NAMALWA (cell line): ENCODE measurements at regions not wholly inside any gene's neighbourhood (a gene's known extent, or its start where the extent isn't known, plus 50 kb on each side); places are given as distances from the start of the nearest gene placed in this dataset.
"Not testable (repeated sequence)": the region's sequence is repeated elsewhere in the genome, so short reads cannot be mapped to it uniquely, and the experiment has no call there.

Experiments used
- DNase-seq: peaks from one replicate; pipeline ENCODE4 v3.0.0-alpha.2; 2015; ENCODE audit warnings: low spot score

DNA sequence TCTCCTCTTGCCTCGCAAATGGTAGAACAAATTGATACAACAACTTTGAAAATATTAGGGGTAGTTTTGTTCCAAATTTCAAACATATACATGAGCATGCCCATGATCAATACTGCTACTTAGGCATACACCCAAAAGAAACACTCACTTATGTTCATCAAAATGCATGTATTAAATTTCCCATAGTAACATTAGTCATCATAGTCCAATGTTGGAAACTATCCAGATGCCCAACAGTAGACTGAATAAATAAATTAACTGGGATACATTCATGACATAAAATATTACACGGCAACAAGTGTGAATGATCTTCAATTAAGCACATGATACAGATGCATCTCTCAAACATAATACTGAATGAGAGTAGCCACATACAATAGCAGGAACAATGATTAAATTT lies 391.6 kb downstream of the CDH11 start:
- DNase-seq: no peak

DNA sequence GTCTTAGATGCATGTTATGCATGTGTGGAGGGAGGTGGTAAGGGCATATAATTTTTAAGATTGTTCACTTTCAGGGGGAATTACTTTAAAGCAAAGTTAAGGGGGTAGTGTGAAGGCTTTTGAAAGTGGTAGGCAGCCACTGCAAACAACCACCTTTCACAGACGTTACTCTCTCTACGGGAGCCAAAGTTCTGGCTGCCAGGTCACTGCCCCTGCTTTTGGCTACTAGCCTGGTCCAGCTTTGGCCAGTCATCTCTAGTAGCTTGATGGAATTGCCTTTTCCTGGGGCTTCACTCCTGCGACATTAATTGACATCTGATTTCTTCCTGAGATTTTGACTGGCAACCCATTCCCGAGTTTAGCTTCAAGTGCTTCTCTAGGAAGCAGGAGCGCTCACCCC lies 397.5 kb downstream of the CDH11 start:
- DNase-seq: no peak

DNA sequence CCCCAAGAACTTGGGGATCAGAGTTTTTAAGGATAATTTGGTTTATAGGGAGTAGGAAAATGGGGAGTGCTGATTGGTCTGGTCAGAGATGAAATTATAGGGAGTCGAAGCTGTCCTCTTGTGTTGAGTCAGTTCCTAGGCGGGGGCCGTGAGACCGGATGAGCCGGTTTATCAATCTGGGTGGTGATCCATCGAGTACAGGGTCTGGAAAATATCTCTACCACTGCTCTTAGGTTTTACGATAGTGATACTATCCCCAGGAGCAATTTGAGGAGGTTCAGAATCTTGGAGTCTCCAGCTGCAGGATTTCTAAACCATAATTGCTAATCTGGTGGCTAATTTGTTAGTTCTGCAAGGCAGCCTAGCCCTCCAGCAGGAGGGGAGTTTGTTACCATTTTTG lies 403.4 kb downstream of the CDH11 start:
- DNase-seq: no peak

DNA sequence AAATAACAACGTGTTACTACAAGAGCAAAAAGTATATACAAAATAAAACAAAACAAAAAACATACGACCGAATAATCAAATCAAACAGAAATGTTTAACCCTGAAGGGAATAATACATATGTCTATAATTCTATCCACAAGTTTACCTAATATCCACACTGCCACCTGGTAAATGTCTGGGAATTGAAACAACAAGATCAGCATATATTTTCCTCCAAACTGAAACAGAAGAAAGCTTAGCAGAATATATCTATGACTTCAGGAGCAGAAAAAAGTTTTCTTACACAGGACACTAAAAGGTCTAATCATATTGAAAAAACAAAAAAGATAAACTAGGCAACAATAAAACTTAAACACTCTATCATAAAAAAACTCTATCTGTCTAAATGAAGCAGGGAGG lies 404.0 kb downstream of the CDH11 start:
- no peak for DNase-seq

DNA sequence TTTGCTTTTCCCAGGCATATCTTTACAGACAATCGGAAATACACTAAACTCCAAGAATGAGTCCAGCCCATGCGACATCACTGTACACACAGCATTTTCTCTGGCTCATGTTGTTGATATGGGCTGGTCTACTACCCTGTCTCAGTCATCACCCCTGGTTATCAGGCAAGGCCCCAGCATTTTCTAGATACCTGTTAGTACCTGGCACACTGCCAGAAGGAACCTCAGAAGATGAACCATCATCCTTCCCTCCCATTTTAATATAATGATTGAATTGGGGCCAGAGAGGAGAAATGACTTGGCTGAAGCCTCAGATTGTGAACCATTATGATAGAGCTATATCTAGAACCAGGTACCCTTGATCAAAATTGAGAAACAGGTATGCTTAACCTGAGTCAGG lies 406.2 kb downstream of the CDH11 start:
- DNase-seq: no peak

DNA sequence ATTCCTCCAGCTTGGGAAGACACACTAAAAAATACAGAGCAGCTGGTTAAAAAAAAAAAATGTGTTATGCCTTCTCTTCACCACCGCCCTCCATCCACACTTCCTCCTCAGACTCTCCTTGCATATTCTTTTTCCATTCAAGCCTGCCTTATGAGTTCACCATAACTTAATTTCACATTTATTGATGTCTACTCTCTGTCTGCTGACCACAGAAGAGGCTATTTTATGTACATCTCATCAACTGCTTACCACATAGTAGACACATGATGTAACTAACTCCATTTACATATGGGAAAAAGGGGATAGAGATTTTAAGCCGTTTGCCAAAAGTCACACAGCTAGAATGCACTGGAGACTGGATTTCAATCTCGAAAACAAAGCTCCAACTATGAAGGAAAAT lies 409.8 kb downstream of the CDH11 start:
- DNase-seq: no peak

DNA sequence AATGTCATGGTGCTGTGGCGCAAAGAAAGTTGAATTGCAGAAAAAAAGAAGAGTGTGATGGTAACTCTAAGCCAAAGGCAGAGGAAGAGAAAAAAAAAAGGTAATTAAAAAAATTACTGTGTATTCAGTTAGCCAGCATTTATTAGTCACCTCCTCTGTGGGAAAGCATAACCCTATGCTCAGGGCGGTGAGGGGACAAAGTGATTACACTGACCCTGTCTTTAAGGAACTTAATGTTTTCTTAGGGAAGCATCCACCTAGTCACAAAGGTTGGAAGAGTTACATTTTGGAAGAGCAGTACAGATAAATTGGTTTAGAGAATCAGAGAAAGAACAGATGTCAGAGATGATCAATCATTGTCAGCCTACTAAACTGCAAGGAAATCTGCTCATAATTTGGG lies 410.3 kb downstream of the CDH11 start:
- DNase-seq: no peak

DNA sequence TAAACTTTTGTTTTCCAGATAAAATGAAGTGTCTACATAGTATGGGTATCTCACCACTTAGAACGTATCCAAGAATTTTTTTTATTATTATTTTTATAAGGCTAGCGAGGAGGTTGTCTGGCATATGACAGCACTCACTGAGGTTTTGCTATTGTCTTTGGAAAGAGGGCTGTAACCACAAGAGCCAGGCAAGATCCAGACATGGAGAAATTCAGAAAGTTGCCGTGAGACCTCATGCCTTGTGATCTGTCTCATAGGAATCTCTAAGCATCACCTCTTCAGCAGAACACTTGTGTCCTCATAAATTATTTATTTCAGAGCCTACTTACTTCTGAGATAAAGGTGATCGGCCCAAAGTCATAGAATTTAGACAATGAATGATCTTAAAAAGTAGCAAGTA lies 410.8 kb downstream of the CDH11 start:
- DNase-seq: no peak

DNA sequence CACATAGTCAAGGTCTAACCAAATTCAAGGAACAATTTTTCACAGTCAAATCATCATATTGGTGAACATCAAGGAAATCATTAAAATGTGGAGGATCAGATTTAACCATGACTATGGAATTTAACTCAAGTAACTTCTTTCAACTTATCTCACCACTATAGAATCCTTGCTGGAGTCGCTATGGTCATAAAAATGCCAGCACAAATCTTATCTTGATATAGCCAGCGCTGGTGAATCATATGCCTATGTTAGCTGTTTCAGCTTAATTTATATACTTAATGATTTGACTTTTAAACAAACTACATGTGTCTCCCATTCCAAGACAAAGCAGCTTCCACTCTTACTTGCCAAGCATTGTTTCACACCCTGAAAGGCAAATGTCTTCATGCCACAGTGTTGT lies 416.4 kb downstream of the CDH11 start:
- no peak for DNase-seq

DNA sequence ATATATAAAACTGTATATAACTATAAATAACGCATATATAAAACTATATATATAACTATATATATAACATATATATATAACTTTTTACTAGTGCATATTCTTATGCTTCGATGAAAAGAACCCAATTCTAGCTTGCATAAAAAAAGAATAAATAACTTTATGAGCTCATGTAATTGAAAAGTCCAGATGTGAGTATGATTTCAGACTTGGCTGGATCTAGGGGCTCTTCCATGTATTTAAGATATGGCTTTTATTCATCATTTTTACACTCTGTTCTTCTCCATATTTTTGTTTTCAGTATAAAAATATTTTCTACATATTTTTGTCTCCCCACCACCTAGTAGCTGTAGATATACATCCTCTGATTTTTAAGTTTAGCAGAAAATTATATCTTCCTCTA lies 417.5 kb downstream of the CDH11 start:
- no peak for DNase-seq

DNA sequence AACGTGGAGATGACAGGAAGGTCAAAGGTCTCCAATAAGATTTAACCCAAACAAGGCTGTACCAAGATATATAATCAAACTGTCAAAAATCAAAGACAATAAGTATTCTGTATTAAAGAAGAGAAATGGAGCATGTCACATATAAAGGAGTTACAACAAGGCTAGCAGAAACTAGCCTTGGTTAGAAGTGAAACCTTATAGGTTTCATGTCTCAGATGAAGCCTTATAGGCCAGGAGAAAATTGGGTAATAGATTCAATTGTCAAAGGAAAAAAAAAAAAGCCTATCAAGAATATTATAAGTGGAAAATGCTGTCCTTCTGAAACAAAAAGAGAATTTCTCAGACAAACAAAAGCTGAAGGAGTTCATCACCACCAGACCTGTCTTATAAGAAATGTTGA lies 419.4 kb downstream of the CDH11 start:
- DNase-seq: no peak

DNA sequence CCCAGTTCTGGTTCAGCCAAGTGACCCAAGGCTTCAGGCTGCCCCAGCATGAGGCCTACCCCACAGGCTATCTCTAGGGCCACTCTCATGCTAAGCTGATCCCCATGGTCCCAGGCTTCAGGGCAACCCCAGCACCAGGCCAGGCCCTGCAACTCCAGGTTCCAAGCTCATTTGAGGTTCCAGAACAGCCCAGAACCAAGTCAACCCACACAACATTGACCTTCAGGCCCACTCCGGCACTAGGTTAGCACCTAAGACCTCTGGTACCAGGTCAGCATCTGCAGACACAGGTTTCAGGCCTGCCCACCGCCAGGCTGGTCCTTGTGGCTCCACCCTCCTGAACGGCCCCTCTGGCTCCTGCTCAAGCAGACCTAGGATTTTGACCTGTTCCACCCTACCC lies 421.2 kb downstream of the CDH11 start:
- no peak for DNase-seq

DNA sequence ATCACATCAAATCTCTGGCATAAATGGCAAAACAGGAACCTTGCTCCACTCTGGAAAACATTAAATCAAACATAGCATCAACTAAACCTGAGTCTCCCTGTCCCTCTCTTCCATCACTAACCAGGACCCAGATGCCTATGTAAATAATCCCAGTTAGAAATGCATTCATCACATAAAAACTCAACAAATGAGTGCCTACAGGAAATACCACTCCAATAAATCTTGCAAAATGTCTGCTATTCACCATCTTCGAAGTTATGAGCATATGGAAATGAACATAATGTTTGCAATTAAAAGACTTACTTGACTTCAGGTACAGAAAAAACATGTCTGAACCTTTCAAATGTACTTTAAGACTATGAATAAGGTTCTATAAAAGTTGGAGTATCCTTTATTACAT lies 425.0 kb downstream of the CDH11 start:
- DNase-seq: no peak

DNA sequence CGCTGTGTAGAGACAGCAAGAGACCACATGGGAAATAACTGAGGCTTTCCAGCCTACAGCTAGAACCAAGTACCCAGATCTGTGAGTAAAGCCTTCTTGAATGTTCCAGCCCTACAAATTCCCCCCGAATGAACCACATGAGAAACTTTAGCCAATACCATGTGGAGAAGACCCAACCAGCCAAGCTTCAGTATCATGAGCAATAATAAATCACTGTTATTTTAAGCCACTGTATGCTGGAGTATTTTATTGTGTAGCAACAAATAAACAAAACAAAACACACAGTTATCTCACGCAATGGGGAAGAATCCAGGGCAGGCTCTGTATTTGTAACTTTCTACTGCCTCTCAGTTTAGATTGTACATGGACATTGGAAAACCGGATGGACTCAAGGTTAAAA lies 426.2 kb downstream of the CDH11 start:
- no peak for DNase-seq

DNA sequence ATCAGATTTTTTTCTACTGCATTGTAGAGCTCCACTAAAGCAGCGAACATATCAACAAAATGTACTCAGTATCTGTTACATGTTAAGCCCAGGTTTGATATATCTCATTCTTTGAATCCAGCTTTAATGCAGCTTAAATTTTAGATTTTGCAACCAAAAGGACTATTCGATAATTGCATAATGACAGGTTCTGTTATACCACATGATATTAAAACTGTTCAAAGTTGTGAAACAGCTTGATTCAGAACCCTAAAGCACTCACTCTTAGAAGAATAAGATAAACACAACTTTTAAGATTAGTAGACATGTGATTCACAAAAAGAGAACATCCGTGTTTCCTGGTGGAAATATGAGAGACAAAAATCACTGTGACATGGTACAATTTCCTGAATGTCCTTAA lies 427.9 kb downstream of the CDH11 start:
- DNase-seq: no peak

DNA sequence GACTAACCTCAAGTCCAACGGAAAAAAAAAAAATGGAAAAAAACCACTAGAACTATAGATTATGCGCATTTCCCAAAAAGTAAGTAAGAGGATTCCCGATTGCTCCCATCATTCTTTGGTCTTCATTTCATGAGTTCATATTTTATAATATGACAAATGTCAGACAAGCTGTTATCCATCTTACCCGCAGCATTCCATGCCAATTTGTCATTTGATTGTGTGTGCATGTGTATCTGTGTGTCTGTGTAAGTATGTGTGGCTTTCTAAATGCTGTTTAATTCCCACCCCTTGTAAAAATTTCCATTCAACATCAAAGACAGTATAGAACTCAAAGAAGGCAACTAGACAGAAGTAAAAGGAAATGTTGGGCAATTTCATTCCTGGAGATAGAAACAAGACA lies 434.1 kb downstream of the CDH11 start:
- DNase-seq: no peak

DNA sequence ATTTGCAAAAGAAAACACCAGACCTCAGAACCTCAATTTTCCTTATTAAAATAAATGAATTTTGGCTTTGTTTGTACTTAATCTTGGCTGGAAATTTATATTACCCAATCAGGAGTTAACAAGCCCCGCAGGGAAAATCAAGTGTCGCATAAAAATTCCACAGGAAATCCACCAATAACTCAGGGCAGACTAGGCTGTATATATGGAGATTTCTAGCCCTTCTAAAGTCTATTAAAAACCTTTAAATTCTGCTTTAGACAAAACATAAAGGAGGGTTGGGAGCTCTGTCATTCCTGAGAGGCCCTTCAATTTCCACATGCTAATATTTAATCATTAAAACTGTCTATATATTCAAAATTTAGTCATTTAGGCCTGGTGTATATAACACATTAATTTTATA lies 434.7 kb downstream of the CDH11 start:
- no peak for DNase-seq

DNA sequence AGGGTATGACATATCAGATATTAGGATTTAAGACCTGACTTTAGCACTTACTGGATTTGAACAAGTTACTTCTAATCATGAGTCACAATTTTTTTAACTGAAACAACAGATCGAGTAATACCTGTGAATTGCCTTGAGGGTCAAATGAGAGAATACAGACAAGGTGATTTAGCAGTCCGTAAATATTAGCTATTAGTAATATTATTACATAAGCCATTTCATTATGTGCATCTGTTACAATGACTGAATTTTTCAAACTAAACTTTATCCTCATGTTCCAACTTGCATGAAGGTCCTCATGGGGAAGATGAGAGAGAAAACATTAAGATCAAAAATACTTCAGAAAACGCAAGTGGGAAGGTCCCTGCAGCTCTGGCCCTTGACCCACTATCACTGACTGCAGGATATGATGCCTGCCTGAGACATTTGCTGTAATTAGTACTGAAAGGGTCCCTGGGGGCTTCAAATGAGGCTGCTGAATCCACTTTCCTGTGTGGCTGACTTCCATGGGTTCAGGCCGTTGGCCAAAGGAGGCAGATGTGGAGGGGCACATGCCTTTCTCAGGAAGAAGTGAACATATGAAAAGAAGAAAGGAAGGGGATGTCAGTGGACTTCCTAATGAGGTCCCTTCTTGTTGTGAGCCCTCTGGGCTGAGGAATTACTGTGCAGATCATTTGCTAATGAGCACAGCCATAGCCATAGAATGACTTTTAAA lies 441.7 kb downstream of the CDH11 start:
- no peak for DNase-seq

DNA sequence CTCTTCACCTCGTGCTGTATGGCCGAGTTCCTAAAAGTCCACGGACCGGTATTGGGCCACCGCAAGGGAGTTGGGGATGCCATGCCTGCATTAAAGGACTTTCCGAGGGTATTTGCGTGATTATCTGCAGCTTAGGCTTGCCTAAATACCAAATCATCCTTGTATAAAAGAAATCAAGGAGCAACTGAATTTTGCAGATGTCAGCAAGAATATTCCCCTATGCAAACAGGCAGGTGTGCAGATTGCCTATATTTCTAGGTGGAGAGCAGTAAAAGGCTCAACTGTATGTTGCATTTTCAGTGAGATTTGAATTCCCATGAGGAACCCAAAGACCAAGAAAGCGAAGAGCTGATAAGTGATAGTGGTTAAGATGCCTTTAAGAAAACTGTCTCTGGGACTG lies 452.3 kb downstream of the CDH11 start:
- no peak for DNase-seq

DNA sequence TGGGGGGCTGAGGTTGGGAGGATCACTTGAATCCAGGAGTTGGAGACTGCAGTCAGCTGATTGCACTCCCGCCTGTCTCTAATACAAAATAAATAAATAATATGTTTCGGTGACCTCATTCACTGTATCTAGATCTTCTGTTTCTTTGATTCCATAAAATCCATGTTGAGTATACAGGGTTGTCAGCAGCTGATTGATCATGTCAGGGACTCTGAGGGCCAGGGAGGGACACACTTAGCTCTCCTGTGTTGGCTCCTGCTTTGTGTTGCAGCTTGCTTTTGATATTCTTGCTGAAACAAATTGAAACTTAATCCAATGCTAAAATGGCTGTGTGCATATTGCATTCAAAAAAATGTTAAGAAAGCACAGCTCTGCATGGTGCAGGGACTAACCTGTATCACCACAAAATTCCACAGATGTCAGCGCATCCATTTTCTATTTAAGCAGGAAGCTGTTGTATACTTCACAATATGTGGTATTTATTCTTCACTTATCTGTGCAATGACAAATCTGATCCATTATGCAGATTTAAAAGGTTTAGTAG lies 454.5 kb downstream of the CDH11 start:
- no peak for DNase-seq

DNA sequence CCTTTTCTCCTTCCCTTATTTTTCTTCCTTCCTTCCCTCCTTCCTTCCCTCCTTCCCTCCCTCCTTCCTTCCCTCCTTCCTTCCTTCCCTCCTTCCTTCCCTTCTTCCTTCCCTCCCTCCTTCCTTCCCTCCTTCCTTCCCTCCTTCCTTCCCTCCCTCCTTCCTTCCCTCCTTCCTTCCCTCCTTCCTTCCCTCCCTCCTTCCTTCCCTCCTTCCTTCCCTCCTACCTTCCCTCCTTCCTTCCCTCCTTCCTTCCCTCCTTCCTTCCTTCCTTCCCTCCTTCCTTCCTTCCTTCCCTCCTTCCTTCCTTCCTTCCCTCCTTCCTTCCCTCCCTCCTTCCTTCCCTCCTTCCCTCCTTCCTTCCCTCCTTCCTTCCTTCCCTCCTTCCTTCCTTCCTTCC lies 459.6 kb downstream of the CDH11 start:
- DNase-seq: not testable (repeated sequence)

DNA sequence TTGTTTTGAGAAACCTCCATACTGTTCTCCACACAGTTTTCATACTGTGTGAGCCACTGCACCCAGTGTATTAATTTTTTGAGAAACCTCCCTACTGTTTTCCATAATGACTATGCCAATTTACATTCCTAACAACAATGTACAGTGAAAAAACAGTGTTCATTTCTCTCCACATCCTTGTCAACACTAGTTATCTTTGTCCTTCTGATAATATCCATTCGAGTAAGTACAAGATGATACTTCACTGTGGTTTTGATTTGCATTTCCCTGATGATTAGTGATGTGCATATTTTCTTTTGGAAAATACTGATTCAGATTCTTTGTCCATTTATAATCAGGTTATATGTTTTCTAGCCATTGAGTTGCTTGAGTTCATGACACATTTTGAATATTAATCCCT lies 462.0 kb downstream of the CDH11 start:
- no peak for DNase-seq

DNA sequence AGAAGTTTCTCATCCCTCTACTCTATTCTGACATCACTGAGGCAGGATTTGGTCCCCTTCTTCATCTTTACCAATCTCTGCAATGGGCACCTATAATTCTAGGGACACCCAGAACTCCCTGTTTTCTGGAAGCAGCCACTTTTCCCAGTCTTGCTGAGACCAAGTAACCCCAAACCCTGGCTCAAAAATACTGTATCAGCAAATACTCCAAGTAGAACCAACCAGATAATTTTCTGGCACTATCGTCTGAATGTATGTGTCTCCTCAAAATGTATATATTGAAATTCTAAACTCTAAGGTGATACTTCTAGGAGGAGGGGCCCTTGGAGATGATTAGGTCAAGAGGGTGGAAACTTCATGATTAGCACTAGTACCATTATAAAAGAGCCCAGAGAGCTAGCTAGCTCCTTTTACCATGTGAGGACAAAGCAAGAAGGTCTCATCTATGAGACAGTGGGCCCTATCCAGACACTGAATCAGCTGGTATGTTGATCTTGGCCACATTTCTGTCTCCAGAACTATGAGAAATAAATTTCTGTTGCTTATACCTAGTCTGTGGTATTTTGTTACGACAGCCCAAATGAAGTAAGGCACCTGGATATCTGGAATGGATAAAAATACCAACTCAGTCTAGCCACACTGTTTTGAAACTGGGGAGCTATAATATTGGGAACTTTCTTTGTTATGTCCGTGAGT lies 464.4 kb downstream of the CDH11 start:
- no peak for DNase-seq

DNA sequence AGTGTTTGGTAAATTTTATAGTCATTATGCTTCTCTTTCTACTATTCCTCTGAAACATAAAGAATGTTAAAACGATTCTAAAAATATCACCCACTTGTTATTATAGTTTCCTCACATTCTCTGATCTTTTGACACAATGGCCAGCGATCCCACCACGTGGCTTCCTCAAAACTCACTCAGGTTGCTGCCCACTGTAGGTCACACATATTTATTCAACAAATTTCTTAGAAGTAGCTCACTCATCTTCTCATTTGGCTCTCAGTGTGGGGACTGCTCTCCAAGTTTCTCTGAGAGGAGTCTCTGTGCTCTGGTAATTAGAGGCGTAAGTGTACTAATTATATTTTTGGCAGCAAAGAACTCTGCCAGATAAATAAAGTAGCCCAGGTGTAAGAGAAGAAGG lies 465.4 kb downstream of the CDH11 start:
- no peak for DNase-seq
